Right lung (tissue), 2 donors: ENCODE measurements at regions not wholly inside any gene's neighbourhood (a gene's known extent, or its start where the extent isn't known, plus 50 kb on each side); places are given as distances from the start of the nearest gene placed in this dataset.
"Not testable (repeated sequence)": the region's sequence is repeated elsewhere in the genome, so short reads cannot be mapped to it uniquely, and the experiment has no call there.

Experiments
- DNase-seq, 2 donors: peaks; one replicate each; pipeline ENCODE4 v3.0.0-alpha.2; 2013

GRCh38 chr7:96770758-96771157, 61.1 kb upstream of the SEM1 start:
- DNase-seq = no peak

GRCh38 chr7:96772139-96772694, 62.6 kb upstream of the SEM1 start:
- no peak for DNase-seq

- no peak for DNase-seq
These were observed 63.8 kb upstream of the SEM1 start for GRCh38 chr7:96773483-96773882.

GRCh38 chr7:96774358-96774757, 64.7 kb upstream of the SEM1 start:
- DNase-seq = no peak

- DNase-seq = no peak
These were observed 65.4 kb upstream of the SEM1 start for GRCh38 chr7:96775046-96775445.

- DNase-seq = no peak
These were observed 68.6 kb upstream of the SEM1 start for GRCh38 chr7:96778263-96778662.

- DNase-seq = no peak
These were observed 72.3 kb upstream of the SEM1 start for GRCh38 chr7:96781919-96782318.

GRCh38 chr7:96782686-96783298, 73.1 kb upstream of the SEM1 start:
- DNase-seq = not testable (repeated sequence)

- no peak for DNase-seq
These were observed 75.0 kb upstream of the SEM1 start for GRCh38 chr7:96784597-96784996.

GRCh38 chr7:96786261-96786997, 76.8 kb upstream of the SEM1 start:
- DNase-seq = peak; percentile 2 to 4

- DNase-seq = no peak
These were observed 77.4 kb upstream of the SEM1 start for GRCh38 chr7:96786998-96787395.

GRCh38 chr7:96789914-96790313, 80.3 kb upstream of the SEM1 start:
- no peak for DNase-seq

- DNase-seq = no peak
These were observed 82.5 kb upstream of the SEM1 start for GRCh38 chr7:96792115-96792514.

- no peak for DNase-seq
These were observed 84.4 kb upstream of the SEM1 start for GRCh38 chr7:96794063-96794462.

GRCh38 chr7:96800122-96800521, 90.5 kb upstream of the SEM1 start:
- no peak for DNase-seq

- DNase-seq = no peak
These were observed 91.2 kb upstream of the SEM1 start for GRCh38 chr7:96800824-96801223.

- no peak for DNase-seq
These were observed 109.6 kb upstream of the SEM1 start for GRCh38 chr7:96819111-96819700.

GRCh38 chr7:96821131-96821530, 111.5 kb upstream of the SEM1 start:
- DNase-seq = not testable (repeated sequence)

- no peak for DNase-seq
These were observed 113.2 kb upstream of the SEM1 start for GRCh38 chr7:96822824-96823223.

- DNase-seq = no peak
These were observed 113.6 kb upstream of the SEM1 start for GRCh38 chr7:96823274-96823673.

GRCh38 chr7:96824686-96825085, 115.0 kb upstream of the SEM1 start:
- no peak for DNase-seq

GRCh38 chr7:96825285-96825684, 115.6 kb upstream of the SEM1 start:
- DNase-seq = no peak

GRCh38 chr7:96826089-96826488, 116.4 kb upstream of the SEM1 start:
- DNase-seq = no peak
